MM.1S (cell line): ENCODE measurements at regions not wholly inside any gene's neighbourhood (a gene's known extent, or its start where the extent isn't known, plus 50 kb on each side); places are given as distances from the start of the nearest gene placed in this dataset.
"Not testable (repeated sequence)": the region's sequence is repeated elsewhere in the genome, so short reads cannot be mapped to it uniquely, and the experiment has no call there.

Source experiments
- DNase-seq: peaks from one replicate; pipeline ENCODE4 v3.0.0-alpha.2; 2015
- H2AFZ ChIP-seq: fragments of 300-600 bp; sonication (generic); 2 replicates; pipeline ENCODE4 v1.6.0; 2016; ENCODE audit warnings: antibody characterized with exemption, low read length
- H3F3A ChIP-seq: fragments of 300-600 bp; sonication (generic); 2 replicates; pipeline ENCODE4 v1.6.1; 2016; ENCODE audit warnings: mild to moderate bottlenecking, antibody characterized with exemption, low read length, moderate library complexity, mixed read lengths; ENCODE audit not compliant: insufficient read depth
- H3K27ac ChIP-seq: fragments of 300-600 bp; sonication (generic); 2 replicates; pipeline ENCODE4 v1.5.1; 2016; ENCODE audit warnings: mild to moderate bottlenecking, low read length
- H3K27me3 ChIP-seq: fragments of 300-600 bp; sonication (generic); replicated peaks from 2 replicates; pipeline ENCODE4 v1.6.0; 2016; ENCODE audit warnings: low read length; ENCODE audit not compliant: insufficient read depth
- H3K36me3 ChIP-seq: fragments of 300-600 bp; sonication (generic); replicated peaks from 2 replicates; pipeline ENCODE4 v1.6.1; 2016; ENCODE audit warnings: mild to moderate bottlenecking, low read length, mixed read lengths; ENCODE audit not compliant: insufficient read depth
- H3K4me1 ChIP-seq: fragments of 300-600 bp; sonication (generic); 2 replicates; pipeline ENCODE4 v1.6.1; 2016; ENCODE audit warnings: low read length, mixed read lengths
- H3K4me2 ChIP-seq: fragments of 300-600 bp; sonication (generic); 2 replicates; pipeline ENCODE4 v1.6.0; 2016; ENCODE audit warnings: low read depth, low read length
- H3K4me3 ChIP-seq: fragments of 300-600 bp; sonication (generic); 2 replicates; pipeline ENCODE4 v1.5.1; 2016; ENCODE audit warnings: low read length, mixed read lengths
- H3K79me2 ChIP-seq: fragments of 300-600 bp; sonication (generic); 2 replicates; pipeline ENCODE4 v1.6.1; 2016; ENCODE audit warnings: mixed run types, low read length, mixed read lengths
- H3K9ac ChIP-seq: fragments of 300-600 bp; sonication (generic); 2 replicates; pipeline ENCODE4 v1.6.1; 2016; ENCODE audit warnings: low read length, mixed read lengths
- H3K9me2 ChIP-seq: fragments of 300-600 bp; sonication (generic); replicated peaks from 2 replicates; pipeline ENCODE4 v1.6.1; 2016; ENCODE audit warnings: mild to moderate bottlenecking, low read length, mixed read lengths; ENCODE audit not compliant: insufficient read depth
- H3K9me3 ChIP-seq: fragments of 300-600 bp; sonication (generic); replicated peaks from 2 replicates; pipeline ENCODE4 v1.6.1; 2016; ENCODE audit warnings: mild to moderate bottlenecking, low read length, mixed read lengths; ENCODE audit not compliant: insufficient read depth
- H4K20me1 ChIP-seq: fragments of 300-600 bp; sonication (generic); 2 replicates; pipeline ENCODE4 v1.6.1; 2016; ENCODE audit warnings: mild to moderate bottlenecking, low read length, moderate library complexity, mixed read lengths; ENCODE audit not compliant: insufficient read depth
- CTCF ChIP-seq: fragments of 300-600 bp; sonication (generic); IDR thresholded peaks from 2 replicates; pipeline ENCODE4 v1.5.1; 2016; ENCODE audit warnings: antibody characterized with exemption, low read length, mixed read lengths
- EZH2 ChIP-seq: fragments of 300-600 bp; sonication (generic); optimal IDR thresholded peaks from 2 replicates; pipeline ENCODE3; 2017; ENCODE audit warnings: low read depth, mild to moderate bottlenecking, antibody characterized with exemption, low read length, mixed read lengths
- EZH2phosphoT487 ChIP-seq: fragments of 300-600 bp; sonication (generic); IDR thresholded peaks from 2 replicates; pipeline ENCODE4 v1.6.1; 2018; ENCODE audit warnings: antibody characterized with exemption, low read length

GRCh38 chr20:40902661-40903060 is 126.0 kb upstream of the TOP1 start:
- Histone ChIP-seq H4K20me1 (no peaks in the 10 kb centered on the region), H3K9me2 (no peaks in the 10 kb centered on the region), H3K27ac (no peak overlapping the region), H3K4me1 (no peaks in the 10 kb centered on the region), H3K9me3 (no peaks in the 10 kb centered on the region), H3K36me3 (no peaks in the 10 kb centered on the region), H3K4me3 (no peak overlapping the region), H3K4me2 (no peak overlapping the region), H3K27me3 (no peaks in the 10 kb centered on the region), H3K9ac (no peak overlapping the region), H3K79me2 (no peaks in the 10 kb centered on the region), H3F3A (no peaks in the 10 kb centered on the region), H2AFZ (no peak overlapping the region)
- no peak for DNase-seq
- TF ChIP-seq EZH2phosphoT487 = no peak
- no peak for TF ChIP-seq CTCF
- no peak for TF ChIP-seq EZH2

DNA sequence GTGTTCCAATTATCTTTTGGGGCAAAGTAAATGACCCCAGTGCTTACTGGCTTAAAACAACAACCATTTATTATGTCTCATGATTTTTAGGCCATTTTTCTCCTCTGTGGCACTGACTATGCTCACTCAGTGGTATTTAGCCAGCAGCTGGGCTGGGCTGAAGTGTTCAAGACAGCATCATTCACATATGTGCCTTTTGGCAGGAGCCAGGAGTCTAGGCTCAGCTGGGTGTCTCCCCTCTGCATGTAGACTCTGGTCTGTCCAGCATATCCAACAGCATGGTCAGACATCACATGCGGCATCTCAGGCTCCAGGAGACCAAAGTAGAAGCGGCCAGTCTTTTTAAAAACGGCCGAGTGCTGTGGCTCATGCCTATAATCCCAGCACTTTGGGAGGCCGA is 120.3 kb upstream of the TOP1 start:
- no peaks in the 10 kb centered on the region for H3K79me2 ChIP-seq
- no peaks in the 10 kb centered on the region for H3K27me3 ChIP-seq
- TF ChIP-seq EZH2phosphoT487 (no peak), CTCF (no peak), EZH2 (no peak)
- no peak overlapping the region for H2AFZ ChIP-seq
- no peaks in the 10 kb centered on the region for H3K9me3 ChIP-seq
- no peak for DNase-seq
- H3K27ac ChIP-seq = no peak overlapping the region
- H4K20me1 ChIP-seq = no peaks in the 10 kb centered on the region
- no peak overlapping the region for H3K9ac ChIP-seq
- H3K4me1 ChIP-seq = no peaks in the 10 kb centered on the region
- H3K9me2 ChIP-seq = no peaks in the 10 kb centered on the region
- H3K36me3 ChIP-seq = no peaks in the 10 kb centered on the region
- H3F3A ChIP-seq = no peaks in the 10 kb centered on the region
- no peak overlapping the region for H3K4me2 ChIP-seq
- no peak overlapping the region for H3K4me3 ChIP-seq

- not testable (repeated sequence) for H3K4me2 ChIP-seq, H3K27ac ChIP-seq, H3K9me3 ChIP-seq, H2AFZ ChIP-seq, H3K27me3 ChIP-seq, H3K4me3 ChIP-seq, H3K4me1 ChIP-seq, H4K20me1 ChIP-seq, DNase-seq, H3K36me3 ChIP-seq, H3K9me2 ChIP-seq, H3F3A ChIP-seq, H3K9ac ChIP-seq, H3K79me2 ChIP-seq
Measured at GRCh38 chr20:40909489-40909888, 119.1 kb upstream of the TOP1 start.

GRCh38 chr20:40910436-40910835 is 118.2 kb upstream of the TOP1 start:
- not testable (repeated sequence) for H3K9me2 ChIP-seq, H3K4me2 ChIP-seq, DNase-seq, H3K9me3 ChIP-seq, H2AFZ ChIP-seq, H3K4me1 ChIP-seq, H3K36me3 ChIP-seq, H3K9ac ChIP-seq, H4K20me1 ChIP-seq, H3K27ac ChIP-seq, H3K4me3 ChIP-seq, H3K27me3 ChIP-seq, H3K79me2 ChIP-seq, H3F3A ChIP-seq

DNA sequence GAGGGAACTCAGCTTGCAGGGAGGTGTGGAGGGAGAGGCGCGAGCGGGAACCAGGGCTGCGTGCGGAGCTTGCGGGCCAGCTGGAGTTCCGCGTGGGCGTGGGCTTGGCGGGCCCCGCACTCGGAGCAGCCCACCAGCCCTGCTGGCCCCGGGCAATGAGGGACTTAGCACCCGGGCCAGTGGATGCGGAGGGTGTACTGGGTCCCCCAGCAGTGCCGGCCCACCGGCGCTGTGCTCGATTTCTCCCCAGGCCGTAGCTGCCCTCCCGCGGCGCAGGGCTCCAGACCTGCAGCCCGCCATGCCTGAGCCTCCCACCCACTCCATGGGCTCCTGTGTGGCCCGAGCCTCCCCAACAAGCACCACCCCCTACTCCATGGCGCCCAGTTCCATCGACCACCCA is 117.5 kb upstream of the TOP1 start:
- H4K20me1 ChIP-seq, H3K4me2 ChIP-seq, DNase-seq, H3K4me3 ChIP-seq, H3K27ac ChIP-seq, H3K36me3 ChIP-seq, H3K79me2 ChIP-seq, H3K27me3 ChIP-seq, H3K9ac ChIP-seq, H3K9me3 ChIP-seq, H3F3A ChIP-seq, H3K9me2 ChIP-seq, H2AFZ ChIP-seq, H3K4me1 ChIP-seq: not testable (repeated sequence)
